Upper lobe of right lung (tissue), 1 donor: ENCODE measurements at regions not wholly inside any gene's neighbourhood (a gene's known extent, or its start where the extent isn't known, plus 50 kb on each side); places are given as distances from the start of the nearest gene placed in this dataset.

Experiments
- ATAC-seq: fragments of 200-7000 bp; cut with Tn5 transposase; one replicate; pipeline ENCODE4 v1.9.1; 2020; ENCODE audit warnings: mild to moderate bottlenecking, moderate library complexity
- DNase-seq: peaks from one replicate; pipeline ENCODE4 v3.0.0-alpha.2; 2020
- H3K27ac ChIP-seq: fragments of 200-600 bp; one replicate; pipeline ENCODE4 v1.8.0; 2022
- H3K27me3 ChIP-seq: fragments of 200-600 bp; one replicate; pipeline ENCODE4 v1.8.0; 2022; ENCODE audit warnings: mild to moderate bottlenecking
- H3K36me3 ChIP-seq: fragments of 200-600 bp; one replicate; pipeline ENCODE4 v1.8.0; 2022
- H3K4me1 ChIP-seq: fragments of 200-600 bp; one replicate; pipeline ENCODE4 v1.8.0; 2022
- H3K4me3 ChIP-seq: fragments of 200-600 bp; one replicate; pipeline ENCODE4 v1.8.0; 2022; ENCODE audit warnings: mild to moderate bottlenecking
- H3K9me3 ChIP-seq: fragments of 200-600 bp; one replicate; pipeline ENCODE4 v1.8.0; 2022
- CTCF ChIP-seq: fragments of 200-600 bp; IDR thresholded peaks from one replicate; pipeline ENCODE4 v1.8.0; 2022; ENCODE audit warnings: antibody characterized with exemption
- intact Hi-C: fragments of 100-400 bp; cut with DNase I; formaldehyde crosslinking; loops from one replicate; pipeline ENCODE4 v1.11.0; 2022
- donor health status: DM: no; HTN: yes; CAD: no; lungs with severe emphysema.

- Histone ChIP-seq H3K4me3 (no peak overlapping the region), H3K4me1 (no peaks in the 10 kb centered on the region), H3K27me3 (no peaks in the 10 kb centered on the region), H3K9me3 (no peaks in the 10 kb centered on the region), H3K27ac (no peak overlapping the region), H3K36me3 (no peaks in the 10 kb centered on the region)
- DNase-seq = no peak
- no peak for ATAC-seq
- no peak for TF ChIP-seq CTCF
- intact Hi-C loops = no loop called here
Observed at GRCh38 chr4:115374621-115375020, 261.2 kb upstream of the NDST4 start.

- Histone ChIP-seq H3K27ac (no peak overlapping the region), H3K4me3 (no peak overlapping the region), H3K9me3 (no peaks in the 10 kb centered on the region), H3K27me3 (no peaks in the 10 kb centered on the region), H3K36me3 (no peaks in the 10 kb centered on the region), H3K4me1 (no peaks in the 10 kb centered on the region)
- no peak for DNase-seq
- TF ChIP-seq CTCF = no peak
- intact Hi-C loops = no loop called here
- no peak for ATAC-seq
Observed at GRCh38 chr4:115370490-115370889, 257.1 kb upstream of the NDST4 start.

- no peak for TF ChIP-seq CTCF
- intact Hi-C loops = no loop called here
- Histone ChIP-seq H3K36me3 (no peaks in the 10 kb centered on the region), H3K27ac (no peak overlapping the region), H3K4me3 (no peak overlapping the region), H3K27me3 (no peaks in the 10 kb centered on the region), H3K4me1 (no peaks in the 10 kb centered on the region), H3K9me3 (no peaks in the 10 kb centered on the region)
- DNase-seq = no peak
- ATAC-seq = no peak
Observed at GRCh38 chr4:115370012-115370411, 256.6 kb upstream of the NDST4 start.

- H3K36me3 ChIP-seq = no peaks in the 10 kb centered on the region
- no peaks in the 10 kb centered on the region for H3K9me3 ChIP-seq
- ATAC-seq = no peak
- no peak for DNase-seq
- no peak for TF ChIP-seq CTCF
- no peak overlapping the region for H3K4me3 ChIP-seq
- intact Hi-C loops = no loop called here
- no peaks in the 10 kb centered on the region for H3K27me3 ChIP-seq
- H3K27ac ChIP-seq = no peak overlapping the region
- no peaks in the 10 kb centered on the region for H3K4me1 ChIP-seq
Observed at GRCh38 chr4:115366390-115366789, 253.0 kb upstream of the NDST4 start.

- H3K9me3 ChIP-seq = no peaks in the 10 kb centered on the region
- no peak for TF ChIP-seq CTCF
- intact Hi-C loops = no loop called here
- no peak overlapping the region for H3K27ac ChIP-seq
- H3K36me3 ChIP-seq = no peaks in the 10 kb centered on the region
- no peak overlapping the region for H3K4me3 ChIP-seq
- DNase-seq (no peak), ATAC-seq (no peak)
- no peaks in the 10 kb centered on the region for H3K27me3 ChIP-seq
- H3K4me1 ChIP-seq = no peaks in the 10 kb centered on the region
Observed at GRCh38 chr4:115365185-115365584, 251.8 kb upstream of the NDST4 start.

GRCh38 chr4:115361781-115362180 is 248.4 kb upstream of the NDST4 start:
- Histone ChIP-seq H3K9me3 (no peaks in the 10 kb centered on the region), H3K36me3 (no peaks in the 10 kb centered on the region), H3K4me1 (no peaks in the 10 kb centered on the region), H3K4me3 (no peak overlapping the region), H3K27me3 (no peaks in the 10 kb centered on the region), H3K27ac (no peak overlapping the region)
- ATAC-seq (no peak), DNase-seq (no peak)
- intact Hi-C loops = no loop called here
- no peak for TF ChIP-seq CTCF
